ENCODE measurements at regions not wholly inside any gene's neighbourhood (a gene's known extent, or its start where the extent isn't known, plus 50 kb on each side); places are given as distances from the start of the nearest gene placed in this dataset.

- no peak for TF ChIP-seq EZH2phosphoT487 (IDR thresholded peaks at IDR 0.05; ENCODE audit: borderline replicate concordance)
- no peak for TF ChIP-seq CTCF (conservative IDR thresholded peaks at IDR 0.05; ENCODE audit: low read length)
- H3K79me2 ChIP-seq (ENCODE audit: insufficient read depth, low read length), result no peaks in the 10 kb centered on the region
- H3K9ac ChIP-seq (ENCODE audit: low read depth, low read length, poor library complexity, severe bottlenecking), result no peak overlapping the region
- no peaks in the 10 kb centered on the region for H3K9me2 ChIP-seq (replicated peaks; ENCODE audit: low read depth, low read length)
- no peaks in the 10 kb centered on the region for H3K27me3 ChIP-seq (ENCODE audit: insufficient read depth, low read length, poor library complexity, severe bottlenecking)
- H3K4me3 ChIP-seq (ENCODE audit: low read length, poor library complexity, severe bottlenecking), result no peak overlapping the region
- H2AFZ ChIP-seq (ENCODE audit: low read length), result no peak overlapping the region
- no peaks in the 10 kb centered on the region for H3K36me3 ChIP-seq (ENCODE audit: insufficient read depth, low read length)
- H3F3A ChIP-seq (ENCODE audit: low read depth), result no peaks in the 10 kb centered on the region
- H3K4me1 ChIP-seq (ENCODE audit: insufficient read depth, low read length, poor library complexity, severe bottlenecking), result no peaks in the 10 kb centered on the region
- no peak overlapping the region for H3K4me2 ChIP-seq (ENCODE audit: low read depth, low read length, poor library complexity, severe bottlenecking)
- no peaks in the 10 kb centered on the region for H3K9me3 ChIP-seq (ENCODE audit: insufficient read depth, low read depth, low read length)
- H4K20me1 ChIP-seq (ENCODE audit: insufficient read depth, low read length, poor library complexity, severe bottlenecking), result no peaks in the 10 kb centered on the region
Observed at GRCh38 chr4:138688408-138689085, 327.0 kb upstream of the NOCT start.

GRCh38 chr4:138686106-138686835 lies 329.3 kb upstream of the NOCT start:
- Histone ChIP-seq H3K9me2 (replicated peaks; ENCODE audit: low read depth, low read length) (no peaks in the 10 kb centered on the region), H3K4me3 (ENCODE audit: low read length, poor library complexity, severe bottlenecking) (no peak overlapping the region), H3K4me1 (ENCODE audit: insufficient read depth, low read length, poor library complexity, severe bottlenecking) (no peaks in the 10 kb centered on the region), H3K9me3 (ENCODE audit: insufficient read depth, low read depth, low read length) (no peaks in the 10 kb centered on the region), H3K4me2 (ENCODE audit: low read depth, low read length, poor library complexity, severe bottlenecking) (no peak overlapping the region), H3K36me3 (ENCODE audit: insufficient read depth, low read length) (no peaks in the 10 kb centered on the region), H3F3A (ENCODE audit: low read depth) (no peaks in the 10 kb centered on the region), H3K79me2 (ENCODE audit: insufficient read depth, low read length) (no peaks in the 10 kb centered on the region), H3K9ac (ENCODE audit: low read depth, low read length, poor library complexity, severe bottlenecking) (no peak overlapping the region), H3K27me3 (ENCODE audit: insufficient read depth, low read length, poor library complexity, severe bottlenecking) (no peaks in the 10 kb centered on the region), H2AFZ (ENCODE audit: low read length) (no peak overlapping the region), H4K20me1 (ENCODE audit: insufficient read depth, low read length, poor library complexity, severe bottlenecking) (no peaks in the 10 kb centered on the region)
- no peak for TF ChIP-seq CTCF (conservative IDR thresholded peaks at IDR 0.05; ENCODE audit: low read length)
- no peak for TF ChIP-seq EZH2phosphoT487 (IDR thresholded peaks at IDR 0.05; ENCODE audit: borderline replicate concordance)

DNA sequence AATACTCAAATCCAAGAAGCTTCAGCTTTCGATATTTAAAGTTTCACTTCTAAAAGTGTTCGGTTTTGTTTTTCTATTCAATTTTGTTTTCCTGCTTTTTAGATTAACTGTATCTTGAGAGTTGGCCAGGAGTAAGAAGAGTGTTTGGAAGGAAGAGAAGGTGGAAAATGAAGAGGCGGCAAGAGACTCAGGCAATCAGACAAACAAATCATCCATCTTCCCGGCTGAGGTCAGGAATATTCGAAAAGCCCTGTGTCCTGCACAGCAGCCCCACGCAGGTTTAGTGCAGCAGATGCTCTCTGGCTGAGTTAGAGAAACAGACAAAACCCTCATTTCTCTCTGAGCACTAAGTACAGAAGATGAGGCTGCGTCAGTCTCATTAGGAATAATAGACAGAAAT lies 330.3 kb upstream of the NOCT start:
- no peaks in the 10 kb centered on the region for H3K9me2 ChIP-seq (replicated peaks; ENCODE audit: low read depth, low read length)
- no peak overlapping the region for H2AFZ ChIP-seq (ENCODE audit: low read length)
- no peaks in the 10 kb centered on the region for H3K79me2 ChIP-seq (ENCODE audit: insufficient read depth, low read length)
- no peaks in the 10 kb centered on the region for H3K27me3 ChIP-seq (ENCODE audit: insufficient read depth, low read length, poor library complexity, severe bottlenecking)
- H4K20me1 ChIP-seq (ENCODE audit: insufficient read depth, low read length, poor library complexity, severe bottlenecking), result no peaks in the 10 kb centered on the region
- H3K9me3 ChIP-seq (ENCODE audit: insufficient read depth, low read depth, low read length), result no peaks in the 10 kb centered on the region
- TF ChIP-seq CTCF (conservative IDR thresholded peaks at IDR 0.05; ENCODE audit: low read length) (no peak), EZH2phosphoT487 (IDR thresholded peaks at IDR 0.05; ENCODE audit: borderline replicate concordance) (no peak)
- H3F3A ChIP-seq (ENCODE audit: low read depth), result no peaks in the 10 kb centered on the region
- H3K4me3 ChIP-seq (ENCODE audit: low read length, poor library complexity, severe bottlenecking), result no peak overlapping the region
- H3K4me2 ChIP-seq (ENCODE audit: low read depth, low read length, poor library complexity, severe bottlenecking), result no peak overlapping the region
- H3K9ac ChIP-seq (ENCODE audit: low read depth, low read length, poor library complexity, severe bottlenecking), result no peak overlapping the region
- no peaks in the 10 kb centered on the region for H3K4me1 ChIP-seq (ENCODE audit: insufficient read depth, low read length, poor library complexity, severe bottlenecking)
- H3K36me3 ChIP-seq (ENCODE audit: insufficient read depth, low read length), result no peaks in the 10 kb centered on the region
